Heart left ventricle (tissue), 13 donors: ENCODE measurements at regions not wholly inside any gene's neighbourhood (a gene's known extent, or its start where the extent isn't known, plus 50 kb on each side); places are given as distances from the start of the nearest gene placed in this dataset.

ENCODE experiments used
- CTCF ChIP-seq, 12 donors: fragments of 200-600 bp; sonication (generic) in 4 of 12; IDR thresholded peaks; one replicate each; pipeline versions ENCODE4 v1.5.0 to v1.8.0; 2018 to 2022; ENCODE audit warnings: antibody characterized with exemption in 12 of 12, mild to moderate bottlenecking in 5 of 12
- POLR2A ChIP-seq, 2 donors: fragments of 450-650 bp; IDR thresholded peaks; one replicate each; pipeline ENCODE4 v1.6.1; 2017; ENCODE audit warnings: antibody characterized with exemption in 2 of 2, mild to moderate bottlenecking in 2 of 2, moderate library complexity in 2 of 2
- donor health status: ischemic (EF 13 %, LVEDD 7.1; RV severe dilation, severe dysfunction).
- donor health status: DM: no; HTN: yes; CAD: no.
- donor health status: DM: no; HTN: no; CAD: no.
- donor health status: ischemic (EF 25% LVEDD 6.9; RV normal size, moderate dysfunction).
- donor health status: ischemic (EF 25% LVEDD 5.7; RV mildly dilated, moderate dysfunction).
- donor health status: ischemic (EF 35%, LVEDD 5.7; RV mildly dilated, moderate dysfunction).
- donor health status: nonischemic (EF 11% LVEDD 7.7; RV severe dilation, severe dysfunction).
- donor health status: DM: yes; HTN: yes; CAD: no.
- donor health status: PGD.
- donor health status: ischemic (EF 29% LVEDD 5.4; RV normal size, mild dysfunction).
- donor health status: nonischemic (EF 23%, LVEDD 6.1; RV moderate dilation, normal function).

- TF ChIP-seq CTCF (IDR thresholded peaks at IDR 0.05) (no peak), POLR2A (IDR thresholded peaks at IDR 0.05) (no peak)
Observed at GRCh38 chr3:88267-88666, 108.3 kb upstream of the CHL1 start.
